Testis (tissue), 2 donors: ENCODE measurements at regions not wholly inside any gene's neighbourhood (a gene's known extent, or its start where the extent isn't known, plus 50 kb on each side); places are given as distances from the start of the nearest gene placed in this dataset.

ENCODE experiments used
- POLR2A ChIP-seq: fragments of 450-650 bp; IDR thresholded peaks from one replicate; pipeline ENCODE4 v1.6.1; 2017; ENCODE audit warnings: antibody characterized with exemption, mild to moderate bottlenecking, moderate library complexity
- TF ChIP-seq, protein P1 (sequence below), 3 experiments: fragments of 450-650 bp in 2 of 3; fragments of 200-600 bp in 1 of 3; sonication (generic) in 1 of 3; IDR thresholded peaks; one replicate each; pipeline ENCODE4 v1.5.1; 2016 to 2019; ENCODE audit warnings: antibody characterized with exemption in 3 of 3, mild to moderate bottlenecking in 2 of 3, moderate library complexity in 1 of 3

DNA sequence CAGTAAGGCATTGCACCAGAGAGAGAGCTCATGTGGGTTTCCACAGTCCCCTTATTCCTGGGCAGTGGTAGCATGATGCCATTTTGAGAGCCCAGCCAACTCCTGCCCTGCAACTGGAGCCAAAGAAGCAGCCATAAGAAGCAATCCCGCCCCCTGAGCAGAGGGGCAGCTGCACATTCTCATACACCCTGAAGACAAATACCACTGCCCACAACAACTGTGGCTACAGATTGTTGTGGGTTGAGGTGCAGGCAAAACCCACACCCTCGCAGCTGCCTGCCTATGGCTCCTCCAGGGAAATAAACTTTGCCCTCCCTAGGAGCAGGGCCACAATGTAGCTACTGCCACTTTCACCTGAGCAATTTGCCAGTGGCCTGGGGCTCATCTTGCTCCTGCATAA lies 219.4 kb upstream of the NRXN1 start:
- TF ChIP-seq, protein P1, sequence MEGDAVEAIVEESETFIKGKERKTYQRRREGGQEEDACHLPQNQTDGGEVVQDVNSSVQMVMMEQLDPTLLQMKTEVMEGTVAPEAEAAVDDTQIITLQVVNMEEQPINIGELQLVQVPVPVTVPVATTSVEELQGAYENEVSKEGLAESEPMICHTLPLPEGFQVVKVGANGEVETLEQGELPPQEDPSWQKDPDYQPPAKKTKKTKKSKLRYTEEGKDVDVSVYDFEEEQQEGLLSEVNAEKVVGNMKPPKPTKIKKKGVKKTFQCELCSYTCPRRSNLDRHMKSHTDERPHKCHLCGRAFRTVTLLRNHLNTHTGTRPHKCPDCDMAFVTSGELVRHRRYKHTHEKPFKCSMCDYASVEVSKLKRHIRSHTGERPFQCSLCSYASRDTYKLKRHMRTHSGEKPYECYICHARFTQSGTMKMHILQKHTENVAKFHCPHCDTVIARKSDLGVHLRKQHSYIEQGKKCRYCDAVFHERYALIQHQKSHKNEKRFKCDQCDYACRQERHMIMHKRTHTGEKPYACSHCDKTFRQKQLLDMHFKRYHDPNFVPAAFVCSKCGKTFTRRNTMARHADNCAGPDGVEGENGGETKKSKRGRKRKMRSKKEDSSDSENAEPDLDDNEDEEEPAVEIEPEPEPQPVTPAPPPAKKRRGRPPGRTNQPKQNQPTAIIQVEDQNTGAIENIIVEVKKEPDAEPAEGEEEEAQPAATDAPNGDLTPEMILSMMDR (IDR thresholded peaks at IDR 0.05) = no peak
- no peak for TF ChIP-seq POLR2A
